Midbrain (tissue), 1 donor: ENCODE measurements at regions not wholly inside any gene's neighbourhood (a gene's known extent, or its start where the extent isn't known, plus 50 kb on each side); places are given as distances from the start of the nearest gene placed in this dataset.
"Not testable (repeated sequence)": the region's sequence is repeated elsewhere in the genome, so short reads cannot be mapped to it uniquely, and the experiment has no call there.

Experiments
- DNase-seq: peaks from one replicate; lab custom pipeline; 2025; lab: John Stamatoyannopoulos, UW

DNA sequence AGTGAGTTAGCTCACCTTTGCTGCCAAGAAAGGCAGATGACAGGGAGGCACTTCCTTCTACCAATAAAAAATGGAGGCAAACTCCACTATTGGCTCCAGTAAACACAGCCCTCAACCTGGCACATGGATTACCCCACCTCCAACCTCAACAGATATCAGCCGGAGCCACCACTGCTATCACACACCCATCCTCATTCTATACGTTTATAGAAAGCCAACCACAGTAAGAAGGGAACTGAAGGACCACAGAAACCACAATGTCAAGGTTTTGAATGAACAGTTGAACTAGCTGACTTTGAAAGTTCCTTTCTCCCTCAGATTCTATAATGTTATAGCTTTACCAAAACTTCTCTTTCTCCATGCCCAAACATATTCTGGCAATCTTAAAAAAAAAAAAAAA lies 526.2 kb downstream of the UQCRFS1 start:
- no peak for DNase-seq

DNA sequence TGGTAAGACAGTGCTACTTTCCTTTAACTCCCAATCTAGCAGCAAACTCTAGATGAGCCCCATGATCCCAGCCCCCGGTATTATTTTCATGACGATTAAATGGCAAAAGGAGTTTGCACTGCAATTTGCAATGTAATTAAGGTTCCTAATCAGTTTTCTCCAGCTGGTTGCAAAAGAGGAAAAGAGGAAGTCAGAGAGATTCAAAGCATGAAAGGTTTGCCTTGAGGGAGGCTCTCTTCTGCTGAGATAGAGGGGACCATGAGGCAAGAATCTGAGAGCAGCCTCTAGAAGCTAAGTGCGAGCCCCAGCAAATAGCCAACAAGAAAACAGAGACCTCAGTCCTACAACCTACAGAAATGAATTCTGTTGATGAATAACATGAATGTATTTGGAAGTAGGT lies 527.1 kb downstream of the UQCRFS1 start:
- no peak for DNase-seq

DNA sequence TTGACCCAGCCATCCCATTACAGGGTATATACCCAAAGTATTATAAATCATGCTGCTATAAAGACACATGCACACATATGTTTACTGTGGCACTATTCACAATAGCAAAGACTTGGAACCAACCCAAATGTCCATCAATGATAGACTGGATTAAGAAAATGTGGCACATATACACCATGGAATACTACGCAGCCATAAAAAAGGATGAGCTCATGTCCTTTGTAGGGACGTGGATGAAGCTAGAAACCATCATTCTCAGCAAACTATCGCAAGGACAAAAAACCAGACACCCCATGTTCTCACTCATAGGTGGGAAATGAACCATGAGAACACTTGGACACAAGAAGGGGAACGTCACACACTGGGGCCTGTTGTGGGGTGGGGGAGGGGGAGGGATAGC lies 527.9 kb downstream of the UQCRFS1 start:
- not testable (repeated sequence) for DNase-seq

DNA sequence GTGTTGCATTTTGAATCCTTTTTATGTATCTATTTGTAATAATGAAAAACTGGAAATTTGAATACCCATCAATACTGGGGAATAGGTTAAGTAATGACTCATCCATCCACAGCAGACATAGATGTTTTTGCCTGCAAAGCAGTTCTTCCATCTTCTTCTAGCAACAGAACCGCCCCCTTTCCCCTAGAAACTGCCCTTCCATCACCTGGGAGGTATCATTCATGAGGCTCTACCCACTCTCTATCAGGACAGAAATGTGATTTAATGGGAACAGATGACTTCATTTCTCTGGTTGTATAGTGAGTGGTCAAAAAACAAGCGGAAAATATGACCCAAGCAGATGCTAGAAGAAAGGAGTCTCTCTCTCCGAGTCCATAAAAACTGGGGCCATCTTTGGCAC lies 532.8 kb downstream of the UQCRFS1 start:
- no peak for DNase-seq

DNA sequence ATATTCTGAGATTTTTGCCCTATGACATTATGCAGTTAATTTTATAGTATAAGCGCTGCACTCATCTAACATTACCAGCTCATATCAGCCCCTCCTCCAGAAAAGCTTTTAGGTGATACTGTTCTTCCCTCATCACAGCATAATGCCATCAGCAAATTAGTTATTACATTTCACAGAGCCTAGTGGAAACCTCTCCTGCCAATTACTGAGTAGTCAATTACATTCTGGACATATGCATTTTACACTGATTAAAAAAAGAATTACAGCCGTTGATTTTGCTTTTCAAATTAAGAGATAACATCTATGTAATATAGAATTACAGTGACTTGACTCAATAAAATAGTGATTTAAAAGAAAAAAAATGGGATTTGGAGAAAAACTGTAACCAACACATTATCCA lies 542.1 kb downstream of the UQCRFS1 start:
- no peak for DNase-seq

DNA sequence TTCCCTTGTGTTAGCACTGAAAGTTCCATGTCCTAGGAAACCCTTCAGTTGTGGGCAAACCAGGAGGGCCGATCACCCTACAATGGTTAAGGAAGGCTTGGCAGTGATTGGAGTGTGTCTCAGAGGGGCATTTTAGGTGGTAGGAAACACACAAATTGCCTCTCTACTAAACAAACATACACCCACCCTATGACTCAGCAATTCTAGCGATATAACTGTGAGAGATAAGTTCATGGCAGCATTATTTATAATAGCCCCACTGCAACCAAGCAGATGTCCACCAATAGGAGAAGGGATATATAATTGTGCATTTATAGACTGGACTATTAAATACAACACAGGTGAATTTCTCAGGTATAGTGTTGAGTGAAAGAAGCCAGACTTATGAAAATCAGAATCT lies 543.1 kb downstream of the UQCRFS1 start:
- DNase-seq, result no peak

DNA sequence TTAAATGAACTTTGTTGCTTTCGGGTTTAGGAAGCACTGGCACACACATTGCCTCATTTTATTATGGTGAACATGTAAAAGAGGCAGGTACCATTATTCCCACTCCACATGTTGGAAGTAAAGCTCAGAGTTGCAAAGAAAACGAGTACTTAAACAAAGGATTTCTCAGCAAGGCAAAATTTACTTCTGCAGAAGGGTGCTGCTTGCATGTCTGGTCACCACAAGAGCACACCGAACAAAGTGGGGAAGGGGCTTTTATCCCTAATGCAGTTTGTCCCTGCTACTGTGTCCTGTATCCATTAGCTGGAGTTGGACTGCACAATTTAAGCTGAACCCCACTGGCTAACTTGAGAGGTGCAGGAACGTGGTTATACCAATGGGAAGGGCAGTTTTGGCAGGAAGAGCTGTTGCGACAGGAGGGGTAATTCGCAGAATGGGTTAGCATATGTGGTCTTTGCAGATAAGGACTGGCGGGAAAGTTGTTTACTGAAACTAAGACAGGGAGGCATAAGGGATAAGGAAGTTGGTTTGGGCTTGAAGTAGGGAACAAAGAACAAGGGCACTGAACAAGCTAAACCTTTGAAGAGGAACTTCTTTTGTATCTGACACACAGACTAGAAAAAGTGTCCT lies 545.5 kb downstream of the UQCRFS1 start:
- no peak for DNase-seq

DNA sequence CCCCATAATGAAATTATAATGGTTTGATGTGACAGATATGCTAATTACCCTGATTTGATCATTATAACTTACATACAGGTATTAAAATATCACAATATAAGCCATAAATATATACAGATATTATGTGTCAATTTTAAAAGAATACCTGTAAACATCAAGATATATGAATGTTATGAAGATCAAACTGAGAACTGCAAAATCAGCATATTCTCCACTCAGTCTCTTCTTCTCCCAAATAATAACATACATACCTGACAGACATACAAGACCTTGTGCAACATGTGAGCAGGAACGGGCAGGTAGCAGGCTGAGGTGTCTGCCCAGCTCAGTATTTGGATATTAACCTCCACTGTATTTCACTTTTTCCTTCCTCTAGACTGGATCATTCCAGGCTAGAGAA lies 547.2 kb downstream of the UQCRFS1 start:
- no peak for DNase-seq

DNA sequence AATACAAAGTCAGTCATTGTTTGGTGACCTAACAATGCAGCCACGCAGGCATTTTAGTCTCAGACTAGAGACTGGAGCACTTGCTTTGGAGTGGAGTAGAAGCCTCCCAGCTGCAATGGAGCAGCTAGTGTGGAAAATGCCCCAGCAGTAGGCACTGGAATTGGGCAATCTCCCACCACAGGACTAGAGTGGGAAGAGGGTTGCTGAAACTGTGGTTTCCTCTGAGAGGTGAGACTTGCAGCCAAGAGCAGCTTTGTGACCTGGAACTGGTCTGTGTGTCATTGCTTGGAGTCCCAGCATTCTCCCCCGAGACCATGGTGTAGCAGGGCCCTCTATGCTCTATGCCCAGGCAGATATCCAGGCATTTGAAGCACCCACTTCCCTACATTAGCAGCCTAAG lies 556.3 kb downstream of the UQCRFS1 start:
- DNase-seq, result no peak

DNA sequence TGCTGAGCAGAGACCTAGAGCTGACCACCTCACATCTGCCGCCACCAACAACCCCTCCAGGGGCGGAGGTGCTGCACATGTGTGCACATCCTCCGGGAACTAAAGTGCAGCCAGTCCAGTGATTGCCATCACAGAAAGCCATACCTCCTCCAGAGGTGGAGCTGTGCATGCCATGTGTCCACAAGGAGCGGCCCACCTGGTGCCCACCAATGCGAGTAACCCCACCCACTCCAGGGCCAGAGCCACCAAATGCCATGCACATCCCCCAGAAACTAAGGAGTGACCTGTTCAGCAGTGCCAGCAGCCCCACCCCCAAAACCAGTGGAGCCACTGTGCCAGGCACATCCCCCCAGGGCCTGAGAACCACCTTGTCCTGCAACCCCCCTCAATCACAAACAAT lies 557.9 kb downstream of the UQCRFS1 start:
- no peak for DNase-seq

DNA sequence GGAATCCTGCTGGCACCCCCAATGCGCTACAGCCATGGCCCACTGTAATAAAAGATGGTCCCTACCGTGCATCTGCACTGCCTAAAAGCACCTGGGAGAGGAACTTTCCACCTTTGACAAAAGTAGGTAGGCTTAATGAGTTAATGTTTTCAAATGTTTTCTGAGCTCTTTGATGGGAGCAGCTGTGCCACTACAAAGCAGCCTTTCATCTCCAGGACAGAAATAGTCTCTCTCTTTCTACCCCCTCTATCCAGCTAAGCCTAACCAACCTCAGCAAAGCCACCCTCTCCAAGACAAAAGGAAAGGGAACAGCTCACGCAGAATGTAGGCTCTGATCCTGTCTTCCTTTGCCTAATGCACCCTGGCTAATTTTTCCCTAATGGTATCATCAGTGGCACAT lies 560.2 kb downstream of the UQCRFS1 start:
- peak; percentile 4 for DNase-seq

DNA sequence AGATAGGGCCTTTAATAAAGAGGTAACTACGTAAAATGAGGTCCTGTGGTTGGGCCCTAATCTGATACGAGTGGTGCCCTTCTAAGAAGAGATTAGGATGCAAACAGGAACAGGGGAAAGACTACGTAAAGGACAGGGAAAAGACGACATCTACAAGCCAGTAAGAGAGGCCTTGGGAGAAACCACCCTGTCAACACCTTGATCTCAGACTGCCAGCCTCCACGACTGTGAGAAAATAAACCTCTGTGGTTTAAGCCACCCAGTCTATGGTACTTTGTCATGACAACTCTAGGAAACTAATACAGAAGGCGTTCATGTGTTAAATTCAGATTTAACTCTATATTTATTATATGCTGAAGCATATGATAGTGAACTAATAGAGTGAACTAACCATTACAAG lies 566.3 kb downstream of the UQCRFS1 start:
- DNase-seq, result no peak

DNA sequence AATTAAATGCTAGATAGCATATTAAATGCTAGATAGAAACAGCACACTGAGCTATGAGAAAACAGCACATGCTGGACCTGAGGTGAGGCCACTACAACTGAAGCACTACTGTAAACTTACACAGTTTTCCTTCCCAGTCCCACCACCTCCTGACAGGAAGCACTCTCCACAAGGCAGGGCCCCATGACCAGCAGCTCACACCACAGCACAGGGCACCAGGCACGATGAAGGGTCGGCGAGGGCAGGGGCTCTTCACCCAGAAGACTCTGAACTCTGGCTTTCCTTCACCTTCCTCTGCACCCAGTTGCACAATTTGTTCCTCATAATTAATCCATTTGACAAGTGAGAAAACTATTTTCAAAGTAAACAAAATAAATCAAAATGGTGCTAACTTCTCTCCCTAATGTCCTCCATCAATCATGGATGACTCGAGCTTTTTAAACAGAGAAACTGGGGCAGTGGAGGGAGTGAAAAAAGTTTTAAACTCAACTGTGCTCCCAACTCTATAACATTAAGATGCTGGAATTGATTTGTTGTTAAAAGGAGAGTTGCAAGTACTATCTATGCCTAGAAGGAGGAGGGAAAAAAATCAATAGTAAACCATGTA lies 568.7 kb downstream of the UQCRFS1 start:
- no peak for DNase-seq

DNA sequence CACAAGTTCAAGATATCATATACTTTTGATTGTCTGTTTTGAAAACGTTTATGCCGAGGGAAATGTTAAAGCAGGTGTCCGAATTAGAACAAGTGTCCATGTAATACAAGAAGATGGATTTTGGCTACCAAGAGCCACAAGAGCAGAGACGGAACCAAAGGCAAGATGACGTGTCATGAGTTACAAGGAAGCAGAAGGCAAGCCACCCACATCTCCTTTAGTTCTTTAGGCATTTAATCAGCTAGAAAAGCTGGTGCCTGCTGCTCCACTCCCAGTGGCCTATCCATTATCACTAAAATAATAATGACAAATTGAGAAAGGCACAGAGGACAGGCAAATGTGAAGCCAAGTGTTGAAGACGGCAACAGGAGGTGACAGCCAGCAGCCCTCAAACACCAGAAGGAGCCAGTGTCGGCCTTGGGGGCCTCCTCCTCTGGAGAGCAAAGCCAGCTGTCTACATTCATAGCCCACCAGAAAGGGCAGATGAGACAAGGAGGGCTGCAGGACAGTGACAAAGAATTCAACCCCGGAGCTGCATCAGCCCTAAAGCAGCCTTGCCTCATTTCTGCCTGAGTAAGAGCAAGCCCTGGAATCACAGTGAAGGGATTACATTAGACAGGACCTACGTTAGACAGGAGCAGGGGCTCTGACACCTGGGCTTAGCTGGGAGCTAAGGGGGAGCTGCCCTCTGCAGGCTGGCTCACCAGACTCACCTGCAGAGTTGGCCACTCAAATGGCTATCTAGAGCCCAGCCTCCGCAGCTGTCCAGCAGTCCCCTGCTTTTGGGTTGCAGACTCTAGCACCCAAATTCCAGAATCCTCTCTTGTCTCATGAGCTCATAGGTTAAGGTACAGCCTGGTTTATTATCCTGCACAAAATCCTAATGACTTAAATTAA lies 569.9 kb downstream of the UQCRFS1 start:
- no peak for DNase-seq

DNA sequence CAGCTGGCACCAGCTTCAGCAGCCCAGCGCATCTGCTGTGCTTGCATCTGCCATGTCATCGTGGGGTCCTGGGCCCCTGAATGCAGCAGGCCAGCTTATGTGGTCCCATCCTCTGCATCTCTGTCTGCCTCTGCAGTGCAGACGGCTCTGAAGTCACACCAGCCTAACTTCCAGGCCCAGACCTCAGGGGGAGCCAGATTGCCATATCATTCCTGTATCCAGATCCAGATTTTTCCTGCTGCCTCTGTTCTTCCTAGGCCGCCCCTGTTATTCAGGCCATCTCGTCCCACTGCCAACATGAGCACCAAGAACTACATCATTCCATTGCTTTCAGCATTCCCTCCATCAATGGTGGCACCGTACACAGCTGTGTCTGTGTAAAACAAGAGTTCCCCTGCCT lies 571.6 kb downstream of the UQCRFS1 start:
- DNase-seq, result no peak

DNA sequence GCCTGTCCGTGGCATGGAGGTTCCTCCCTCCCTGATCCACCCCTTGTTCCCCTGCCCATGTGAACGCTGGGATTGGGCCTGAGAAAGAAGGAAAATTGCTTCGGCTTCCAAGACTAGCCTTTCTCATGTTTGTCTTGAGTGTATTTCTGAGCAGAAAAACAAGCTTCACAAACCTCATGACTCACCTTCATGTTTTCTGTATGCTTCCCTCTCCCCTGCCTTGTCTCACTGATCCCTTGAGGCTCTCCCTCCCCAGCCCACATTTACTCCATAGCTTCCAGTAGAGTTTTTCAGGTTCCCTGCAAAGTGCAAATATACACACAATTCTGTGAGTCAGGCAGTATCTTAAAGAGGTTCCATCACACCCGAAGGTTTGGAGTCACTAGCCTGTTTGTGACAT lies 572.4 kb downstream of the UQCRFS1 start:
- no peak for DNase-seq

DNA sequence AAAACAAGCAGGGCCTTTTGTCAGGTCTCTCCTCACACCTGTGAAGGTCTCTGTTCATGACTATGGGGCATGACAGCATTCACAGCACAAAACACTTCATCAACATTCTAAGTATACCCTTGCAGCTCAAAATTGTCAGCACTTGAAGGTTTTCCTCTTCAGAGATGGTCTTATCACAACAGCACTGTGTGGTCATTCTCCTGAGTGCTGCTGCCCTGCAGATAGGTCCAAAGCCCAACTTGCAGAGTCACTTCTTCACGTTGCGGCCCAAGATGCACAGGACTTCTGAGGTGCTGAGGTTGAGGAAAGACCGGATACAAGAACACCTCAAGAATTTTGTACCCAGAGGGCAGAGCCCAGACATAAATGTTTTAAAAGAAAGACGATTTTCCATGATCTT lies 574.5 kb downstream of the UQCRFS1 start:
- DNase-seq, result no peak

DNA sequence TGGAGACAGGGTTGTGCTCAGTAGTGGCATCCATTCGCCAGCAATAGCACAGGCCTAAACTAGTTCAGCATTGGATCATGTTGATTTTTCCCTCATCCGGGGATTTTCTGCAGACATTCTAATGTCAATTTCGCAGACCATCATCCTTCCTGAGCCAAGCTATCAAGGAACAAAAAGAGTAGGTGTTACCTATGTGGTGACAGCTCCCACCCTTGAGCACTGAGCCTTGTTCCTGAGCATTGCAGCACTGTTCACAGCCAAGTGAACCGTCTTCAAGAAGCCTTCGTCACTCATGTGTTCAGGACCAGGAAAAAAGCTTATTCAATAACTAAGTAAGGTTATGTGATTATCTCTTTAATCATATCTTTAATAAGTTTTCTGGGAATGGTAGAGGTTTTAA lies 576.2 kb downstream of the UQCRFS1 start:
- DNase-seq, result no peak

DNA sequence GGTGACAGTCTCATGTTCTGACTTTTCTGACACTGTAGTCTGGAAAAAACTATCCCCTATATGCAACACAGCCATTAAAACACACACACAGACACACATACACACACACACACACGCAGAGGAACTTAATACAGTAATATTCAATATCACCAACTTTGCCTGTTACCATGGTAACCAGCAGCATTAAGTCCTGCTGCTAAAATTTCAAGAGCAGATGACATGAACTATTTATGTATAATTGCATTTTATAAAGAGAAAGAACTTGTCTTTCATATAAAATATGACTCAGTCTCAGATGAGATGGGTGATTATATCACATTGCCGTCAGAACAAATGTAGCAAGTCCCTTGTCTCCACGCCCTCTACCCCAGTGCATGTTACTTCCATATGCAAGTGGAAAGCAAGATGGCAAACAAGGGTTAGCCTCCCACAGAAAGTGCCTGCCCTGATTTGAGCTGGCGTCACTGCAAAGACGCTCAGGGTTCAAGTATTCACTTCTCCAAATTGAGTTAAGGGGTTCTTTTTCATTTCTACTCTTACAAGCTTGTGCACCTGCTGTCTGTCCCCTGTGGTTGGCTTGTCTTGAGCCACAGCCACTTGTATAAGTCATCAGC lies 576.8 kb downstream of the UQCRFS1 start:
- no peak for DNase-seq

DNA sequence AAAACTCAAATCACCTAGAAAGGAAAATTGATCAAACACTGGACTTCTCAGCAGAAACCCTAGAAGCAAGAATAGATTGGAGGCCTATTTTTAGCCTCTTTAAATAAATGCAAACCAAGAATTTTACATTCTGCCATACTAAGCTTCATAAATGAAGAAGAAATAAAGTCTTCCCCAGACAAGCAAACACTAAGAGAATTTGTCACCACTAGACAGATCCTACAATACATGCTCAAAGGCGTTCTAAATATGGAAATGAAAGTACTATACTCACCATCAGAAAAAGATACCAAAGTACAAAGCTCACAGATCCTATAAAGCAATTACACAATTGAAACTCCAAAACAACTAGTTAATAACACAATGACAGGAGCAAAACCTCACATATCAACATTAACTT lies 578.1 kb downstream of the UQCRFS1 start:
- DNase-seq, result no peak

DNA sequence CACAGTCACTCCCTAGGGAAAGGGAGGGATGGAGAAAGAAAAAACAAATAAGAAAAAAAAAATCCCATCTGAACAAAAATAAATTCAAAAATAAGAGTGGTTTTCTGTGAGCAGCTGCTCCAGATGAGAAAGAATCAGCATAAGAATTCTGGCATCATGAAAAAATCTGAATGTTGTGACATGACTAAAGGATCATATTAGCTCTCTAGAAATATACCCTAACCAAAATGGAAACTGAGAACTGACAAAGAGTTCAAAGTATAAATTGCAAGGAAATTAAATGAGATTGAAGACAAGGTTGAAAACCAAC lies 579.0 kb downstream of the UQCRFS1 start:
- DNase-seq, result no peak

DNA sequence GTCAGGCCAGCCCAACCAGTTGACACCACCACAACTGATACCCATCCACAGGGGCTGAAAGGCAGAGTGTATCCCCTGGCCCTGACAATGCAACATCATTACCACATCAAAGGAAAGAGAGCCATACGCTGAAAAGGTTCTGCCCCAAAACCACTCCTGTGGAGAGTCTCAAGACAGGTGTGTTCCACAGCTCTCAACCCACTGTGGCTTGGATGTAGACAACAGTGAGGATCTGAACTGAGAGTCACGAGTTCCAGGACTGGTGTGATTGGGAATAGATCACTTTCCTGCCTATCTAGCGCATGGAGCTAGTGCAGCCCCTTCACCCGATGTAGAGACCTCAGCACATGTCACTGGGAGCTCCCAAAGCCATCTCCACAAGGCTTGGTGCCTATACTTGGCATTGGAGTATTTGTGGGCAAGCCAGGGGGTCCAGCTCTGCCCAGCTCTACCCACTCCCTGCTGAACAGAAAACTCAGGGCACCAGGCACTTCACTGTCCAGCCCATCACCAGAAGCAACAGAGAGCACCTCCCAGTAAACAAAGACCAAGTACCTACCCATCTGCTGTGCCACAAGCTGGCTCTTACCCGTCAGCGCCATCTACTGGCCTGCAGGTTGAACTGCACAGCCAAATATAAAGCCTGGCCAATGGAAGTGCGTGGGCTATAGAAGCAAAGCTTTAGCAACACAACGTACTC lies 579.5 kb downstream of the UQCRFS1 start:
- DNase-seq, result peak; percentile 18
